Astrocyte of the spinal cord (primary cell): ENCODE measurements at regions not wholly inside any gene's neighbourhood (a gene's known extent, or its start where the extent isn't known, plus 50 kb on each side); places are given as distances from the start of the nearest gene placed in this dataset.

Experiments
- DNase-seq: peaks from one replicate; pipeline ENCODE4 v3.0.0; 2011; ENCODE audit warnings: low read depth, low spot score
- H3K4me3 ChIP-seq: 2 replicates; pipeline ENCODE4 v1.5.1; 2011; ENCODE audit warnings: low read depth, mild to moderate bottlenecking, low read length, moderate library complexity
- CTCF ChIP-seq: IDR thresholded peaks from 2 replicates; pipeline ENCODE4 v1.5.1; 2012; ENCODE audit warnings: low read depth, mild to moderate bottlenecking, low read length, inconsistent platforms
- in situ Hi-C: cut with HindIII; loops from 2 replicates; pipeline ENCODE4 v1.10.0; 2017; ENCODE audit warnings: low sequenced_read_pairs

DNA sequence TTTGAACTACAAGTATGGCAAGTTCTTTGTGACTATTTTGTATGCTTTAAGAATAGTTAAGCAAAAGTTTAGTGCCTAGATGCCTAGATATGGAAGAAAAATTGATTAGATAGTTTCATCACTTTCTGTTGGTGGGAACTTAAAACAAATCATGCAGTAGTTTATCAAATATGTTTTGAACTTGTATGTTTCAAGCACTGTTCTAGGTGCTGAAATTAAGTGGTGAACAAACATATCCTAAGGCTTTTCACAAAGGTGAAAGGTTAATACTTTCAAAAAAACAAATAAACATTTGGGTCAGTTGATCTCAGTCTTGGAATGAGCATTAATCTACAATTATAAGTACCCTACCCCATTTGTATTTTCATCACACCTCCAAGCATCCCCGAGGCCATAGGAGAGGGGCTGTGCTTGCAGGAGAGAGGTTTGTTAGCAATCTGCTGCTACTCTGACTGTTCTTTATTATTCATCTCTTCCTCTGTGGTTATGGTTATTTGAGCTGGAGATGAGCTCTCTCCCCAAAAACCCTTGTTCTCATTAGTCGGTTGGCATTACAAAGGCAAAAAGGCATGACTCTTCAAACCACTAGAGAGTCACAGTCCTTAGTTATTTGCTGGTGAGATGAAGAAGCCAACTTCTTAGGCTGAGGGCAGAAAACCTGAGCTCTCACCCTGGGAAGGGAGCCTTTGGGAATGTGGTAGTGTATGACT is 103.9 kb upstream of the FHL2 start:
- no peak for TF ChIP-seq CTCF
- peak; percentile 40 for DNase-seq
- in situ Hi-C loops = no loop called here
- H3K4me3 ChIP-seq = no peak overlapping the region

DNA sequence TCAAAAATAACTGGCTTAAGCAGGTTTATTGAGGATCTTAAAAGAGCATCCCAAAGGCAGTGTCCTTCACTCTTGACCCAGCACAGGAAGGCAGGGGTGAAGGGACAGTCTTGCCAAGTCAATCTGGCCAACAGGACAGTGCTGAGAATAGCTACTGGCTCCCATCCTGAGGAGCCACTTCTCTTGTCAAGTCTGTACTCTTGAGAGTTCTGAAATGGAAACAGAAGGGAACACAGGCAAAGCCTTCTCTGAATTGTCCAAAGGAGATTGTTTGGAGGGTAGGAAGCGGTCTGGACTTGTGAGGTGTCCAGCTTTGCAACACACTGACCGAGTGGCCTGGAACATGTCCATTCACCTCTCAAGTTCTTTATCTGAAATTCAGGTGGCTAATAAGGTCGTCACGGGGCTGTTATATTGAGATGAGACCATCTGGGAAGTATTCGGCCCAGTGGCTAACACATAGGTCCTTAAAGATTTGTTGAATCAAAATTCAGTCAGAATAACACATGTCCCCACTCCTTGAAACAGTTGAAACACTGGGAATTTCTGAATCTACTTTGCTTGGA is 99.5 kb upstream of the FHL2 start:
- no peak overlapping the region for H3K4me3 ChIP-seq
- no peak for TF ChIP-seq CTCF
- in situ Hi-C loops = no loop called here
- no peak for DNase-seq

DNA sequence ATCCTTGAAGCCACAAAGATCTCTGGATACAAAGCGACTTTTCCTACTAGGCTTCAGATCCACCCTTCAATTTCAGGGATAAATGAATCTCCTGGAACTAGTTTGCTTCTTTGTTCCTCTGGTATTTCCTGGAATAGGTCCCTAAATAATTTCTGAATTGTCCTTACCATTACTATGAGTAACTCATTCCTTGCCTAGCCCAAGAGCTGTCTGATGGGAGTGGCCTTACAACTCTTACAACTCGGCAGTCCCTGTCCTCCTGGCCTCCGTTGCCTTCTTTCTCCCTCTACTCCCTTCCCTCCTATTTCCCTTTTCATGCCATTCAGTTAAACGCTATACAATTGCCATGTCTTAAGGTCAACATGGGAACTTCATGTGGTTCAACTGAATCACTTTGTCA is 98.2 kb upstream of the FHL2 start:
- TF ChIP-seq CTCF = no peak
- DNase-seq = no peak
- no peak overlapping the region for H3K4me3 ChIP-seq
- in situ Hi-C loops = no loop called here

DNA sequence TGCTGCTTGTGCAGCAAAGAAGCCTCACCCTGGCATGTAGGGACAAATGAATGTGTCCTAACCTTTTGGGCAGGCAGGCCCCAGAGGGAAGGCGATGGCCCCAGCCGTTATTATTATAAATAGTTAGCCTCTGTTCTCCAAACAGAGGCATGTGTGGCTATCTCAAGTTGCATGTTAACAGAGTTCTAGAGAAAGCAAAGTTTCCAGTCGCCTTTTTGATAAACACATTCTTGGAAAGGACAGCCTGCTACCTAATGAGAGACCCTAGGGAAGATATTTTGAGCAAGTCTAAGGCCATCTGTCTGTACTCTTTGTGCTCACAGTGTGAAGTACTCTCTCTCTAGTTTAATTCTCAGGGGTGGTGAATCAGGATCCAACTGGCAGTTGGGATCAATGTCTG is 97.4 kb upstream of the FHL2 start:
- H3K4me3 ChIP-seq = no peak overlapping the region
- no peak for DNase-seq
- in situ Hi-C loops = no loop called here
- TF ChIP-seq CTCF = no peak

GRCh38 chr2:105494683-105495425 is 96.0 kb upstream of the FHL2 start:
- in situ Hi-C loops = no loop called here
- no peak for TF ChIP-seq CTCF
- DNase-seq = no peak

GRCh38 chr2:105490956-105491355 is 92.1 kb upstream of the FHL2 start:
- no peak overlapping the region for H3K4me3 ChIP-seq
- TF ChIP-seq CTCF = no peak
- in situ Hi-C loops = no loop called here
- no peak for DNase-seq

More at GRCh38 chr2:105494683-105495425, 96.0 kb upstream of the FHL2 start:
- H3K4me3 ChIP-seq = no peak overlapping the region
